T-helper 2 cell (primary cell): ENCODE measurements at regions not wholly inside any gene's neighbourhood (a gene's known extent, or its start where the extent isn't known, plus 50 kb on each side); places are given as distances from the start of the nearest gene placed in this dataset.
A peak's percentile ranks its signal among the peaks of the same experiment; 100 is the strongest.
"Not testable (repeated sequence)": the region's sequence is repeated elsewhere in the genome, so short reads cannot be mapped to it uniquely, and the experiment has no call there.

Experiments used
- DNase-seq, 5 experiments: peaks; one replicate each; pipeline versions ENCODE4 v3.0.0 to v3.0.0-alpha.2; 2012 to 2022

GRCh38 chr4:115292320-115293092 lies 179.1 kb upstream of the NDST4 start:
- DNase-seq, result no peak

GRCh38 chr4:115287426-115287825 lies 174.0 kb upstream of the NDST4 start:
- no peak for DNase-seq

DNA sequence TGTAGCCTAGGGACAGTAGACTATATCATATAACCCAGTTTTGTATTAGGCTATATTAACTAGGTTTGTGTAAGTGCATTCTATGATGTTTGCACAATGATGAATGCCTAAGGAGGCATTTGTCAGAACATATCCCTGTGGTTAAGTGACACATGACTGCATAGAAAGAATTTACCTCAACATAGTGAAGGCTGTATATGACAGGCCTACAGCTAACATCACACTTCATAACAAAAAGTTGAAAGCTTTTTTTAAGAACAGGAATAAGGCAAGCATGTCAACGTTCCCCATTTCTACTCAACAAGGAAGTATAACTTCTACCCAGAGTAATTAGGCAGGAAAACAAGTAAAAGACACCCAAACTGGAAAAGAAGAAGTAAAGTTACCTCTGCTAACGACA lies 165.9 kb upstream of the NDST4 start:
- DNase-seq, result peak in 1 of 5 experiments; percentile 26

DNA sequence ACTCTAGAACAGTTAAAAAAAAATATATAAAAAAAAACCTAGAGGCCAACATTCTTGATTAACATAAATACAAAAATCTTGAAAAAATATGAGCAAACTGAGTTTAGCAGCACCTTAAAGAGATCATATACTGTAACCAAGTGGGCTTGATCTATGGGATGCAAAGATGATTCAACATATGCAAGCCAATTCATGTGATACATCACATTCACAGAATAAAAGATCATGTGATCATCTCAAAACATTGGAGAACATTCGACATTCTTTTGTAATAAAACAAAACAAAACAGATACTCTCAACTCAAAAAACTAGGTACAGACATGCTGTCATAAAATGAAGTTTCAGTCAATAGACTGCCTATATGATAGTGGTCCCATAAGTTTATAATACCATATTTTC lies 165.4 kb upstream of the NDST4 start:
- DNase-seq, result no peak

DNA sequence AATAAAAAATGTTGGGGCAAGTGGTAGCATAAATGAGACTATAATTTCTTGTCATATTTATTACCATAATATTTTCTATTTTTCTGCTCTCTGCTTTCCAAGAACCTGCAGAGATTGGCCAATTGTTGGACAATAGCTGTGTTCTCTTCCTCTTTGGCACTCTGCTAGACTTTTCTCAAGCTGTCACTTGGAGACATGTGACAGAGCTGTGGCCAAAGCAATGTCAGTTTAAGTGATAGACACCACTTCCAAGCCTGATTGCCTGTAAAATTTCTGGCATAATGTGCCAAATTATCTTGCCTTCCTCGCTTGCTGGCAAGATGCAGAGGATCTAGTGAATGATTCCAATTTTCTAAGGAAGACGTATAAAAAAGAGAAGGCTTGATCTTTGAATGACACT lies 162.2 kb upstream of the NDST4 start:
- DNase-seq, result no peak

- peak in 2 of 5 experiments; percentile 8 to 76 for DNase-seq
Measured at GRCh38 chr4:115274545-115274944, 161.1 kb upstream of the NDST4 start.

DNA sequence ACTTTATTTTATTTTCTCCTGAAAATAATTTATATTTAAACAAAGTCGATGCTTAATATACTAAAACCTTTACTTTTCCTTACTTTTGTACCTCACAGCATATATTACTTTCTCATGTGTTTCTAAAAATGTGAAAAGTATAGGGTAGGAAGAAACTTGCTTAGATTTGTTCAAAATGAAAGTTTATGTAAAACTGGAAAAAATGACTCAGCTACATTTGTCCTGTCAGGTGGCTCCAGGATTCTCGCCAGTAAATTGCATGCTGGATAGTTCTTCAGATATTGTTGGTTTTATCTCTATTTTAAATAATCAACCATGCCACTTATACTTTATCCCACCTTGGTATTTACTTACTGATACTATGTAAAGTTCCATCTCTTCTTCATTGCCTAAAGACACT lies 159.2 kb upstream of the NDST4 start:
- DNase-seq, result peak in 1 of 5 experiments; percentile 34

GRCh38 chr4:115272185-115272584 lies 158.8 kb upstream of the NDST4 start:
- peak in 1 of 5 experiments; percentile 78 for DNase-seq

GRCh38 chr4:115260195-115260594 lies 146.8 kb upstream of the NDST4 start:
- no peak for DNase-seq

DNA sequence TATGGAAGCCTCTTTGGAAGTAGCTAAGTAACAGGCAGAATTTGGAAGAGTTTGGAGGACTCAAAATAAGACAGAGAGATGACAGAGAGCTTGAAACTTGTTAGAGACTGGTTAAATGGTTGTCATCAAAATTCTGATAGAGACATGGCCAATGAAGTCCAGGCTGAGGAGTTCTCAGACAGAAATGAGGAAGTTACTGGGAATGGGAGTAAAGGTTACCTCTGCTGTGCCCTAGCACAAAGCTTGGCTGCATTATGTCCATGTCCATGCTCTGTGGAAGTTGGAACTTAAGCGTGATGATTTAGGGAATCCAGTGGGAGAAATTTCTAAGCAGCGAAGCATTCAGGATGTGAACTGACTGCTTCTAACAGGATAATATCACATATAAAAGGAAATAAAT lies 146.2 kb upstream of the NDST4 start:
- DNase-seq, result no peak

DNA sequence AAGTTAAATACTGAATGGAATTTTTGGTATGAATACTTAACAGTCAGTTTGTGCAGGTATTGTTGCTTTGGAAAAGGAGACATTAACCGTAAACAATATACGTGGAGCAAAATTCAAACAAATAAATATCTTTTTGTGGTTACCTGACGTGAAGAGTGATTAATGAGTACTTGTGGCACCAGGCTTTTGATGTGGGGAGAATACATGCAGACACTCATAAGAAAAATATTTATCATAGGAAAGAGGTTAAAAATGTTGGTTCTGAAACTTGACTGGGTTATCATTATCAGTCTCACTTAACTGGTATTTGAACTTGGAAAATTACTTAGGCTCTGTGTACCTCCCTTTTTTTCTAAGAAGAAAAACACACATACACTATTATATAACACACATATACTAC lies 136.4 kb upstream of the NDST4 start:
- DNase-seq, result no peak

DNA sequence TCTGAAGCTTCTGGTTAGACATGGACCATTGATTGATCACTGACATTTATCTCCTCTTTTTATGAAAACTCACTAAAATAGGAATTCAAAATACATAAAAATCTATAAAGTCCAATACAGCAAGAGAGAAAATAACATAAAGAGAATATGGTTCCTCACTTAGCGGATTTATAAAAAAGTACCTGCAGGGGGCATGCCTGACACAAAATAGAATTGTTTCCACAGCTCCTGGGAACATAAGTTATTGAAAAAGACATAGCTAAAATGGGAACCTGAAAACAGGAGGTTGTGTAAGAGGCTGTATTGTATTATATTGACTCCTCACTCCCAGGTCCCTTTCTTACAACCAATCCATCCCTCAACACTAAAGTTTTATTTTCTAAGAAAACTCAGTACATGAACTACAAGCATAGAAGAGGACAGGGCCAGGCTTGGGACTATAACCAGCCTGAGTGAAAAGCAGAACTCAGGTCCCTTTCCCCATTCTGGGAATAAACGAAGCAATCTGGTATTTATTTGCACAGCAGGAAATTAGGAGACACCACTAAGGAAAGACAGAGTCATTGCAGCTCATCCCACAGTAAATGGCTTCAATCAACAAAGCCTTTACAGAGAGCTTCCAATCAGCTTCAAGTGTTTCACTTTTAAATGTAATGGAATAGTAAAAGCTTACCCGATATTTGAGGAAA lies 121.1 kb upstream of the NDST4 start:
- DNase-seq, result peak in 2 of 5 experiments; percentile 0 to 19

GRCh38 chr4:115233600-115233999 lies 120.2 kb upstream of the NDST4 start:
- no peak for DNase-seq

DNA sequence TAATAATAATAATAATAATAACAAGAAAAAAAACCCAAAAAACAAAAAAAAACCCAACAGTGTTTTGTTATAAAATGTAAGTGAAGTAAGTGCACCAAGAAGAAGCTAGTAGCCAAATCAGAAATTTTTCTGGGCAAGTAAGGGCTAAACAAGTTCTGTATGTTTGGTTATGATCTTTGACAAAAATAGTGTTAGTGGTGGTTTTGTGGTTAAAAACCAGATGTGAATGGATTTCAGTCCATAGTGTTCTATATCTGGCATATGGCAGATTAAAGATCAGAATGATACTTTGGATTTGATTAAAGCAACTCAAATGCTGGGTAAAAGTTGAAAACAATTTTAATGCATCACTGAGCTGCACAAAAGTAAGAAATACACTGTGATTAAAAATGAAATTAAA lies 116.5 kb upstream of the NDST4 start:
- DNase-seq, result no peak

DNA sequence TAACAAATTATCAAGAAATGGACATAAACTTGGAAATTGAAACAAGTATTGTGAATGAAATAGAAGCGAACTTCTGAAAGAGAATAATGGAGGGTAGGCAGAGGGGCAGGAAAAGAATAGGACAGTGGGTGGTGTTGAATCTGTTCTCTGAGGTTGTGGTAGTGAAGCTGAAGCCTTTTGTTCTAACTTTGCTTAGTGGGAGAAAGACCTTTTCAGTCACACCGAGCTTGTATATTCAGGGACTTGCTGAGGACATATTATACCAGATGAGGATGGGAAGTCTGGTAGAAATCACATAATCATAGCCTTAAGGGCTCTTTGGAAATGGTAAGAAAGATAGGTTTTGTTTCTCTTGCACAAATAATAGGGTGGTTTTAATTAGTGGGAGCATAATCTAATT lies 115.4 kb upstream of the NDST4 start:
- DNase-seq, result no peak

GRCh38 chr4:115222061-115222460 lies 108.6 kb upstream of the NDST4 start:
- no peak for DNase-seq

DNA sequence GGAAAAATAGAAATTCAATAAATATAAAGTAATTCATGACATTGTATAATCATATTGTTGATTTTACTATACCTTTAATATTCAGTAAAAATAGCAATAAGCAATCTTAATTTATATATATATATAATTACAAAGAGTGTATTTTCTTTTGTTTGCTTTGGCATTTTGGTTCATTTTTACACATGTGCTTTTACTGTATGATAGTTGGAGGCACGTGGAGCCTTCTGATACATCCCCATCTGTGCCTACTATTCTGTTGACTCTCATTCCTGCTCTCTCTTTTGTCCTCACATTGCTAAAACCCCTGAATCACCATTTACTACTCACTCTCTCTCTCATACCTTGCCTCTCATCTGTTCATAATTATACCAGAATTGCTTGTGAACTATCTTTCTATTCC lies 106.4 kb upstream of the NDST4 start:
- DNase-seq, result no peak

- no peak for DNase-seq
Measured at GRCh38 chr4:115219315-115219860, 106.0 kb upstream of the NDST4 start.

- no peak for DNase-seq
Measured at GRCh38 chr4:115215935-115216334, 102.5 kb upstream of the NDST4 start.

DNA sequence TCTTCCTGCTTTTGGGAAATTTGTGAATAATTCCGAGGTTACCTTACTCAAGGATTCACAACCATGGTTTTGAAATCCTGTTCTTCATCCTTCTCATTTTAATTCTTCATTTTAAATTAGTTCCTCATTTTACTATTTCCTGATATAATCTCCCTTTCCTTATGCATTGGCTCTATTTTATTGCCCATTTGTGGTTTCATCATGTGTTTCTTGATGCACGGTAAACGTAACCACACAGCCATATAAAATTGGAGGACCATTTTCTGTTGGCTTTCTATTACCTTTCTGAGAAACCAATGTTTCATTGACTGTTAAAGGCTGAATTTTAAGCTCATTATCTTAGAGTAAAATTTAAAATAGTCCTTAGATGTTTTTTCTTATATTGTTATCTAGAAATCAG lies 100.3 kb upstream of the NDST4 start:
- no peak for DNase-seq

- no peak for DNase-seq
Measured at GRCh38 chr4:115201042-115201330, 87.6 kb upstream of the NDST4 start.

GRCh38 chr4:115200201-115201041 lies 87.0 kb upstream of the NDST4 start:
- DNase-seq, result not testable (repeated sequence)

- DNase-seq, result not testable (repeated sequence)
Measured at GRCh38 chr4:115194612-115195011, 81.2 kb upstream of the NDST4 start.
